Duodenal mucosa (tissue), 2 donors: ENCODE measurements at regions not wholly inside any gene's neighbourhood (a gene's known extent, or its start where the extent isn't known, plus 50 kb on each side); places are given as distances from the start of the nearest gene placed in this dataset.
"Not testable (repeated sequence)": the region's sequence is repeated elsewhere in the genome, so short reads cannot be mapped to it uniquely, and the experiment has no call there.

Experiments
- H3K27ac ChIP-seq: one replicate; pipeline ENCODE4 v1.7.0; 2013; ENCODE audit warnings: low read depth, low read length
- H3K27me3 ChIP-seq, 2 donors: one replicate each; pipeline ENCODE4 v1.7.0; 2013; ENCODE audit warnings: low read length in 2 of 2, control low read depth in 1 of 2; ENCODE audit not compliant: insufficient read depth in 2 of 2, control insufficient read depth in 1 of 2
- H3K36me3 ChIP-seq, 2 donors: one replicate each; pipeline ENCODE4 v1.7.0; 2013; ENCODE audit warnings: low read length in 2 of 2, control low read depth in 1 of 2; ENCODE audit not compliant: insufficient read depth in 2 of 2, control insufficient read depth in 1 of 2
- H3K4me1 ChIP-seq, 2 donors: one replicate each; pipeline ENCODE4 v1.7.0; 2013; ENCODE audit warnings: low read length in 2 of 2, control low read depth in 1 of 2; ENCODE audit not compliant: insufficient read depth in 2 of 2, control insufficient read depth in 1 of 2
- H3K4me3 ChIP-seq, 2 donors: one replicate each; pipeline ENCODE4 v1.7.0; 2013; ENCODE audit warnings: low read length in 2 of 2, low read depth in 1 of 2
- H3K9ac ChIP-seq, 2 donors: one replicate each; pipeline ENCODE4 v1.7.0; 2013; ENCODE audit warnings: low read length in 2 of 2, low read depth in 1 of 2
- H3K9me3 ChIP-seq, 2 donors: one replicate each; pipeline ENCODE4 v1.7.0; 2013; ENCODE audit warnings: low read length in 2 of 2, control low read depth in 1 of 2; ENCODE audit not compliant: control insufficient read depth in 1 of 2

DNA sequence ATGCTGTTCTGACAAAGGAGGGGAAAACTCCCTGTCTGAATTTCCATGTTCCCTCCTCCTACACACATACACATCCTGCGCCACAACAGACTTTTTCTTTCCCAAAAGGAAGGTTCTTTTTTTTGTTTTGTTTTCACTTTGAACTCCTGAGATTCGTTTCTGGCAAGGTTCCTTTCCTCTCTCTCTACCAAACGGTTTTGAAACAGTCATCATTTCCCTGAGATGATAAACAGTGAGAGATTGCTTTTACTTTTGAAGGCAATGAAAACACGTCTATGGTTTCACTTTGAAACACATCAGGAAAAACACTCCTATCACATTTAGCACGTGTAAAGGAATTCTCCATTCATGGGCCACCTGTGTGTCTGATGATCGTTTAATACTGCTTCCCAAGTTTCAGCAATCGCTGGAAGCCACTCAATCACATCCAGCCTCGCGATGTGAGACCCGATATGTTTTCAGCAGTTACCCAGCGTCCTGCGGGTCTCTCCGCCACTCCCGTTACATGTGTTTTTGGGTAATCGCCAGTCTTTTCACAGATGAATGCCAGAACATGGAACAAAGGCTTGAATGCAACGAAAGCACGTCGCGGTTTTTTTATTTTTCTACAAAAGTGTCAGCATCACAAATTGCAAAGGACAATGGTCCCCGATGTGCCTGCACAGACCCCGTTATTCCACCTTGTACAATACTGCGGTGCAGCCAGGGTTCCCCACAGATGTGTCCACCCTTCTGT, 62.8 kb upstream of the CUX1 start:
- H3K27ac ChIP-seq, result no peak overlapping the region

DNA sequence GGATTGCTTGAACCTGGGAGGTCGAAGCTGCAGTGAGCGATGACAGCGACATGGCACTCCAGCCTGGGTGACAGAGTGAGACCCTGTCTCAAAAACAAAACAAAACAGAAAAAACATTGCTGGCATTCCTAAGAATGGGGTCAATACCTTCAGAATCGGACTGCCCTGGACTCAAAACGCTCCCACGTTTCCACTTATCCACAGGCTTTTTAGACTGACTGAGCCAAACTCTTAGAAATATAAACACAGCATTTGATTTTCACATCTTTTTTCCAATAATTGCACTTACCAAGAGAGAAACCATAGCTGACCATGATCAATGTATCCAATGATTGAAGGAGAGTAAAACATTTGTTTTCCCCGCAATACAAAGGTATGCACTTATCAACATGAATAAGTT, 59.5 kb upstream of the CUX1 start:
- Histone ChIP-seq H3K27ac (no peak overlapping the region), H3K9me3 (no peaks in the 10 kb centered on the region), H3K4me3 (no peak overlapping the region), H3K27me3 (no peaks in the 10 kb centered on the region), H3K9ac (no peak overlapping the region), H3K36me3 (no peaks in the 10 kb centered on the region), H3K4me1 (peaks cover 0 to 11% of the 10 kb centered on the region in 2 donors)

More for the DNA sequence above, 62.8 kb upstream of the CUX1 start:
- Histone ChIP-seq H3K4me1 (peaks cover 0 to 11% of the 10 kb centered on the region in 2 donors), H3K36me3 (no peaks in the 10 kb centered on the region), H3K9ac (peak overlapping the region; percentile 12 to 40), H3K27me3 (no peaks in the 10 kb centered on the region), H3K9me3 (no peaks in the 10 kb centered on the region), H3K4me3 (peak overlapping the region; percentile 75 to 80)

DNA sequence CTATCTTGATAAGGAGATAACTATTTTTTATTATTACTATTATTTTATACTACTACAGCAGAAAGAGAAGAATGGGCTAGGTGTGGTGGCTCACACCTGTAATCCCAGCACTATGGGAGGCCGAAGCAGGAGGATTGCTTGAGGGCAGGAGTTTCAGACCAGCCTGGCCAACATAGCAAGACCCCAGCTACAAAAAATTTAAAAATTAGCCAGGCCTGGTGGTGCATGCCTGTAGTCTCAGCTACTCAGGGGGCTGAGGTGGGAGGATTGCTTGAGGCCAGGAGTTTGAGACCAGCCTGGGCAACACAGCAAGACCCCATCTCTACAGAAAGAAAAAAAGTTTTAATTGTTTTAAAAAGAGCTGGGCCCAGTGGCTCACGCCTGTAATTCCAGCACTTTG, 58.9 kb upstream of the CUX1 start:
- not testable (repeated sequence) for H3K9me3 ChIP-seq, H3K27ac ChIP-seq, H3K9ac ChIP-seq, H3K4me3 ChIP-seq, H3K27me3 ChIP-seq, H3K36me3 ChIP-seq
- H3K4me1 ChIP-seq, result peaks cover 0 to 11% of the 10 kb centered on the region in 2 donors

- no peaks in the 10 kb centered on the region for H3K4me1 ChIP-seq
- no peak overlapping the region for H3K4me3 ChIP-seq
Measured at GRCh38 chr7:101764221-101764620, 53.2 kb upstream of the CUX1 start.

DNA sequence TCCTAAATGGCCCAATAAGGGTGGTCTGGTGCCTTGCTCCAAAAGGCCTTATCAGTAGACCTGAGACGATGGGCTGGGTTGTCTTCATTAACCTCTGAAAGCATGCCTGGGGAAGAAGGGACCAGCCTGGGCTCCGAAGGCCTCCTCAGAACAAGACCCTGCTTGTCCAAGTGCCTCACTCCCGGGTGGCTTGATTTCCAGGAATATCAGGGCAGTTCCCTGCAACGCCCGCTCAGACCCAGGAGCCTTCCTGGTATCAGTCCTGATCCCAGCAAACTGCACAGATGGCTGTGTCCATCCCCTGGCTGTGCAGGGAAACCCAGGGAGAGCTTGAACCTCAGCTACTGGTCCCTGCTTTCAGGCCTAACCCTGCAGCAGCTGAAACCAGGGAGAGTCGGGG, 49.9 kb upstream of the CUX1 start:
- Histone ChIP-seq H3K4me3 (no peak overlapping the region), H3K36me3 (no peaks in the 10 kb centered on the region), H3K27me3 (peaks cover 0 to 3% of the 10 kb centered on the region in 2 donors), H3K9ac (no peak overlapping the region), H3K27ac (no peak overlapping the region), H3K4me1 (no peaks in the 10 kb centered on the region), H3K9me3 (no peaks in the 10 kb centered on the region)

More at GRCh38 chr7:101764221-101764620, 53.2 kb upstream of the CUX1 start:
- H3K27ac ChIP-seq, result no peak overlapping the region
- H3K9me3 ChIP-seq, result no peaks in the 10 kb centered on the region
- no peaks in the 10 kb centered on the region for H3K36me3 ChIP-seq
- no peaks in the 10 kb centered on the region for H3K27me3 ChIP-seq
- no peak overlapping the region for H3K9ac ChIP-seq
